HEK293T (cell line): ENCODE measurements at regions not wholly inside any gene's neighbourhood (a gene's known extent, or its start where the extent isn't known, plus 50 kb on each side); places are given as distances from the start of the nearest gene placed in this dataset.
A peak's percentile ranks its signal among the peaks of the same experiment; 100 is the strongest.

Source experiments
- CTCF ChIA-PET: fragments of 350-600 bp; formaldehyde crosslinking; extraction: SDS; loops from one replicate; lab custom pipeline; 2021; ENCODE audit warnings: antibody characterized with exemption, inconsistent platforms; lab: Yijun Ruan, JAX
- POLR2A ChIA-PET: fragments of 350-600 bp; formaldehyde crosslinking; extraction: SDS; loops from one replicate; lab custom pipeline; 2020; ENCODE audit warnings: antibody characterized with exemption, inconsistent platforms; lab: Yijun Ruan, JAX
- DNase-seq: peaks from one replicate; pipeline ENCODE4 v3.0.0; 2012; ENCODE audit warnings: mixed read lengths; ENCODE audit errors: extremely low spot score
- ARNT ChIP-seq: fragments of 450-650 bp; IDR thresholded peaks from 2 replicates; pipeline ENCODE4 v1.6.1; 2017; ENCODE audit warnings: mild to moderate bottlenecking
- BHLHE40 ChIP-seq: fragments of 450-650 bp; IDR thresholded peaks from 2 replicates; pipeline ENCODE4 v1.6.1; 2016; ENCODE audit warnings: mild to moderate bottlenecking, moderate library complexity, borderline replicate concordance
- CTBP1 ChIP-seq: fragments of 450-650 bp; IDR thresholded peaks from 2 replicates; pipeline ENCODE4 v1.6.1; 2016; ENCODE audit warnings: borderline replicate concordance
- ELF4 ChIP-seq: fragments of 450-650 bp; IDR thresholded peaks from 2 replicates; pipeline ENCODE4 v1.6.1; 2017; ENCODE audit warnings: antibody characterized with exemption
- FOXA1 ChIP-seq: fragments of 450-650 bp; IDR thresholded peaks from 2 replicates; pipeline ENCODE4 v1.6.1; 2016; ENCODE audit warnings: mild to moderate bottlenecking
- FOXK2 ChIP-seq: fragments of 450-650 bp; IDR thresholded peaks from 2 replicates; pipeline ENCODE4 v1.6.1; 2016; ENCODE audit warnings: mild to moderate bottlenecking
- FOXM1 ChIP-seq: fragments of 450-650 bp; IDR thresholded peaks from 2 replicates; pipeline ENCODE4 v1.6.1; 2017; ENCODE audit warnings: mild to moderate bottlenecking, borderline replicate concordance
- HDGF ChIP-seq: fragments of 450-650 bp; IDR thresholded peaks from 2 replicates; pipeline ENCODE4 v1.6.1; 2017; ENCODE audit warnings: antibody characterized with exemption, borderline replicate concordance
- L3MBTL2 ChIP-seq: fragments of 450-650 bp; conservative IDR thresholded peaks from 2 replicates; pipeline ENCODE4 v1.6.1; 2016; ENCODE audit warnings: mild to moderate bottlenecking
- LEF1 ChIP-seq: fragments of 450-650 bp; IDR thresholded peaks from 2 replicates; pipeline ENCODE4 v1.6.1; 2017; ENCODE audit warnings: mild to moderate bottlenecking, borderline replicate concordance
- NFRKB ChIP-seq: fragments of 450-650 bp; IDR thresholded peaks from 2 replicates; pipeline ENCODE4 v1.6.1; 2016; ENCODE audit warnings: mild to moderate bottlenecking, moderate library complexity
- SP1 ChIP-seq: fragments of 450-650 bp; IDR thresholded peaks from 2 replicates; pipeline ENCODE4 v1.6.1; 2017
- SUZ12 ChIP-seq: fragments of 450-650 bp; IDR thresholded peaks from 2 replicates; pipeline ENCODE4 v1.6.1; 2016; ENCODE audit warnings: mild to moderate bottlenecking
- TARDBP ChIP-seq: fragments of 450-650 bp; IDR thresholded peaks from 2 replicates; pipeline ENCODE4 v1.6.1; 2016
- ZNF384 ChIP-seq: fragments of 450-650 bp; IDR thresholded peaks from 2 replicates; pipeline ENCODE4 v1.6.1; 2016
- TF ChIP-seq, protein P1 (sequence below): fragments of 450-650 bp; IDR thresholded peaks from 2 replicates; pipeline ENCODE4 v1.6.1; 2016

DNA sequence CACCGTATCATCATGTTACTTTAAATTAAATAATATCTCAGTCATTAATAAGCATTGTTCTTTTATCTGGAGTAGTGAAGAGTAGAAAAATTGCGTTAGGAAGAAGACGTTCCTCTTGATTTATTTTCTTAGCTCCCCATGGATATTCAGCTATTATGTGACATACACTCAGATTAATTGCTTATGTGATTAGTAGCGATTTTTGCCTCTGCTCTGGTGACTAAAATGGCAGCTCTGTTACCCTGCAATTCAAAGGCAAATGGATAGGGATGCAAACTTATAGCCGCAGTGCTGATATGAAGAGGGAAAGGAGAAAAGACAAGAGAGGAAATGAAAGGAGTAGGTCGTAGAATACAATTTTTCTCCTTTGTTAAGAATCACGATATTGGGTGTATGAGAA, 188.4 kb upstream of the MALRD1 start:
- ChIA-PET CTCF (no interaction called here), POLR2A (no interaction called here)
- TF ChIP-seq TARDBP (no peak), NFRKB (no peak), FOXK2 (no peak), SP1 (no peak), FOXA1 (no peak)
- DNase-seq: no peak

DNA sequence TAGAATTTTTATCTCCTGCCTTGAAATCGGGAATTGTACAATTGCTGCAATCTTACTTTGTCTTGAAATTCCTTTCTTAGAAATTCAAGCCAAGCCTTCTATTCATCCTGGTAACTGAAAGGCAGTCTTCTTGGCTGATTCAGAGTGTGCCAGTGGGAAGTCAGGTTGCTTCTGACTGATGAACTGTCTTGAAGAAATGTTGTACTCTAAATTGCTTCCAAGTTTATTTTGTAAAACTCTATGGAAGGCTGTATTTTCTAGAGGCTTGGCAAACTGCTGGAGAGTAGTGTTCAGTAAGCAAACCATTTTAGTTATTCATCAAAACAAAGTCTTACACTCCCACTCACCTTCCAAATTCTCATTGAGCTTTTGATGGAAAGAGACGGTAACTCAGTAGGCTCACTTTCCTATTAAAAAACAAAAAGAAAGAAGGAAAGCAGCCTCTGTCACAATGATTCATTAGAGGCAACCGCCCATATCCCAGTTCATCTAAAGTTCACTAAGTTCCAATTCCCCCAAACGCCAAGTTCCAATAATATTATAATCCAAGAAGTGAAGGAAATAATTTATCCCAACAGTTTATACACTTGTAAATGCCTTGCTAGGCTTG, 187.9 kb upstream of the MALRD1 start:
- DNase-seq: no peak
- ChIA-PET CTCF (no interaction called here), POLR2A (no interaction called here)
- no peak for TF ChIP-seq FOXM1
- TF ChIP-seq, protein P1, sequence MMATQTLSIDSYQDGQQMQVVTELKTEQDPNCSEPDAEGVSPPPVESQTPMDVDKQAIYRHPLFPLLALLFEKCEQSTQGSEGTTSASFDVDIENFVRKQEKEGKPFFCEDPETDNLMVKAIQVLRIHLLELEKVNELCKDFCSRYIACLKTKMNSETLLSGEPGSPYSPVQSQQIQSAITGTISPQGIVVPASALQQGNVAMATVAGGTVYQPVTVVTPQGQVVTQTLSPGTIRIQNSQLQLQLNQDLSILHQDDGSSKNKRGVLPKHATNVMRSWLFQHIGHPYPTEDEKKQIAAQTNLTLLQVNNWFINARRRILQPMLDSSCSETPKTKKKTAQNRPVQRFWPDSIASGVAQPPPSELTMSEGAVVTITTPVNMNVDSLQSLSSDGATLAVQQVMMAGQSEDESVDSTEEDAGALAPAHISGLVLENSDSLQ: 0 out of 2 replicates have a peak, but pooled peaks have one; percentile 18

DNA sequence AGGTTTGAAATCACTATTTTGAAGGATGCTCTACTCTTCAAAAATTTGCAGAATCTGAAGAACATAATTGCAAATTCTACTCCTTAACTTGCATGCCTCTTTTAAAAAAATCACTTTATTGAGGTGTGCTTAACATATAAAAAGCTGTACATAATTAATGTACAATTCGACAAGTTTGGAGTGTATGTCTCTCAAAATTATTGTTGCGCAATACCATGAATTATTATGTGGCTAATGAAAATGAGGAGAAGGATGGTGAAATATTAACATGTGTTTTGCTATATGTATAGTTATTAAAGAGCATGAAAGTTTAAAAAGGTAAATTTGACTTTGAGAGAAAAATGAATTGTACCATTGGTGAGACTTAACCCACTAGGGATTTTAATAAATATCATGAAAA, 187.2 kb upstream of the MALRD1 start:
- ChIA-PET CTCF (no interaction called here), POLR2A (no interaction called here)
- TF ChIP-seq ZNF384 (no peak), L3MBTL2 (no peak), FOXK2 (no peak), TARDBP (no peak), SP1 (no peak), NFRKB (no peak)
- TF ChIP-seq, protein P1: no peak
- DNase-seq: no peak

DNA sequence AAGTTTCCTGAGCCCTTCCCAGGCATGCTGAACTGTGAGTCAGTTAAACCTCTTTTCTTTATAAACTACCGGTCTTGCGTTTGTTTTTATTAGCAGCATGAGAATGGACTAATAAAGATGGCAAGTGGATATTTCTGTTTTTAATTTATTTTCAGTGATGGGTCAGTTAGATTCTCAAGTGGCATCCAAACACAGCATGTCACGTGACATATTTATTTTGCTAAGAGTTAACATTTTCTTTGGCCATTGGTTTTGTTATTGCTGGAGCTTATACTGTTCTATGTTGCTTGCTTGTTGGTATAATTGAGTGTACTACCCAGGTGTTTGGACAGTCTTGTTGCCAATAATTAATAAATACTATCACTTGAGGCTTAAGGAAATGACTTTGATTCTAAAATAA, 181.7 kb upstream of the MALRD1 start:
- TF ChIP-seq ARNT: no peak
- no peak for TF ChIP-seq HDGF
- TF ChIP-seq ELF4: no peak
- no peak for TF ChIP-seq SUZ12
- no peak for TF ChIP-seq ZNF384
- TF ChIP-seq NFRKB: no peak
- no peak for TF ChIP-seq FOXK2
- no peak for TF ChIP-seq LEF1
- TF ChIP-seq FOXA1: no peak
- TF ChIP-seq SP1: no peak
- no peak for TF ChIP-seq TARDBP
- no peak for TF ChIP-seq BHLHE40
- TF ChIP-seq, protein P1: no peak
- no peak for TF ChIP-seq CTBP1
- no peak for TF ChIP-seq FOXM1
- no peak for TF ChIP-seq L3MBTL2
- no peak for DNase-seq
- CTCF ChIA-PET: no interaction called here
- POLR2A ChIA-PET: no interaction called here

DNA sequence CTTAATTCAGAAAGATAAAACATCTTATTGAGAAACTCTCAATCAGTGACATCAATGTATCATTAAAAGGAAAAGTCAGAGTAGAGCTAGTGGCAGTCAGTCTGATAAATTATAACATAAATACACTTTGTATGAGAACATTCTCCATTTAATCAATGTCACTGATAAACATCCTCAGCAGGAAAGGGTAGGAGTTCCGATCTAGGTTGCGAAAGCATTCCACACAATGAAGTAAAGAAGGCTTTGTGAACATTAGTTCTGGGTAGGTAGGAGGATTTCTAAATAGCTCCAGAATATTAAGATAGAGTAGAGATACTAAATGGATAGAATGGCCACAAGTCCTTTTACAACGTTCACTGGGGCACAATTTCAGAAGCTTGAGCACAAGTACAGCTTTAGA, 179.7 kb upstream of the MALRD1 start:
- DNase-seq: no peak
- ChIA-PET CTCF (no interaction called here), POLR2A (no interaction called here)
- TF ChIP-seq ZNF384 (no peak), FOXA1 (no peak), FOXM1 (no peak), L3MBTL2 (no peak), SP1 (no peak), SUZ12 (no peak), NFRKB (no peak), BHLHE40 (no peak)

DNA sequence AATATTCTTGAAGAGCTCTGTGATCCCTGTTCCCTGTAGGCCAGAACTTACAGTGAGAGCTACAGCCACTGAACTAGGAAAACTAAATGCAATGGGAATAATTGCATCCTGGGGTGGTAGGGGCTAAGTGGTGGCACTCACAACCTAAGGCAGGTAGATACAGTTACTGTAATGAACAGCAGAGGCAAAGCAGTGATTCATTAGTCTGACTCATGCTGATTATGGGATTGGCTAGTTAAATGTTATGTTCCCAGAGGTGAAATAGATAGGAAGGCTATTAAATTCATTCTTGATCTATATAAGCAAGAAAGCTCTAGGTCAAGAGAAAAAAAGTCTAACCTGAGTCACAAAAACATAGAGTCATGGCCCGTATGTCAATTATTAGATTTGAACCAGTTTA, 173.1 kb upstream of the MALRD1 start:
- TF ChIP-seq TARDBP (no peak), ELF4 (no peak), LEF1 (no peak), ARNT (no peak), FOXA1 (no peak), SP1 (no peak), FOXK2 (no peak), HDGF (no peak), ZNF384 (no peak), L3MBTL2 (no peak), NFRKB (no peak)
- TF ChIP-seq, protein P1: no peak
- POLR2A ChIA-PET: interaction anchor here (1.8 kb wide), 1 partner anchor 10 kb away, joined by 5 read pairs; no protein-coding TSS in a partner anchor
- CTCF ChIA-PET: interaction anchor here (0.7 kb wide), 1 partner anchor 186 kb away, joined by 3 read pairs; no protein-coding TSS in a partner anchor
- DNase-seq: no peak

DNA sequence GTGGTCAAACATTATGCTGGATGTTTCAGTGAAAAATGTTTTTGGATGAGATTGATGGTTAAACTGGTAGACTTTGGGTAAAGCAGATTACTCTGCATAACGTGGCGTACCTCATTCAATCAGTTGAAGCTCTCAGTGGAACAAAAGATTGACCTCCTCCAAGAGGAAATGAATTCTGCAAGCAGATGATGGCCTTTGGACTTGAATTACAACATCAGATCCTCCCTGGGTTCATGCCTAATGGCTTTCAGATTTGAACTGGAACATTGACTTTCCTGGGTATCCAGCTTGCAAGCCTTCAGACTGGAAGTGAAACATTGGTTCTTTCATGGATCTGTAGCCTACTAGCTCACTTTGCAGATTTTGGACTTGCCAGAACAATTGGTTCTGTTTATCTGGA, 169.3 kb upstream of the MALRD1 start:
- ChIA-PET POLR2A (no interaction called here), CTCF (no interaction called here)
- DNase-seq: no peak
- TF ChIP-seq ELF4 (no peak), TARDBP (no peak), NFRKB (no peak), ARNT (no peak), L3MBTL2 (no peak), BHLHE40 (no peak), FOXM1 (no peak), SP1 (no peak), SUZ12 (no peak), ZNF384 (no peak), FOXK2 (no peak), CTBP1 (no peak), LEF1 (no peak), HDGF (no peak), FOXA1 (no peak)
- TF ChIP-seq, protein P1: no peak
